HG03457 (cell line): ENCODE measurements at regions not wholly inside any gene's neighbourhood (a gene's known extent, or its start where the extent isn't known, plus 50 kb on each side); places are given as distances from the start of the nearest gene placed in this dataset.

ENCODE experiments used
- ATAC-seq: cut with Tn5 transposase; IDR thresholded peaks from one replicate; pipeline ENCODE4 v1.9.1; 2021; ENCODE audit warnings: moderate number of reproducible peaks; ENCODE audit not compliant: unreplicated experiment

DNA sequence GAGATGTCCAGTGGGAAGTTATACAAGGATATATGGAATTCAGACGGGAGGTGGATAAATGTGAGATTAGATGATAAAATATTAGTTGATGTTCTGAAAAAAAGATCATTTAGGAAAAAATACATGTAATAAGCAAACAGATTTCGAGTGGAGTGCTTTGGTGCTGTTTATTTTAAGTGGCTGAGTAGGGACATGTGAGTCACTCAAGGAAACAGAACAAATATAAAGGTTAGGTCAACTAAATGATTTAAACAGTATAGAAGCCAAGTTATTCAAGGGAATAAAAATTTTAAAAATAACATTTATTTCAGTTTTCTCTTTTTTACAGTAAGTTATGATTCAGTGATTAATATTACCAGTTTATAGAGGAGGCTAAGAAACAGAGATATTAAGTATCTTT lies 1046.7 kb upstream of the B3GALT2 start:
- no peak for ATAC-seq

DNA sequence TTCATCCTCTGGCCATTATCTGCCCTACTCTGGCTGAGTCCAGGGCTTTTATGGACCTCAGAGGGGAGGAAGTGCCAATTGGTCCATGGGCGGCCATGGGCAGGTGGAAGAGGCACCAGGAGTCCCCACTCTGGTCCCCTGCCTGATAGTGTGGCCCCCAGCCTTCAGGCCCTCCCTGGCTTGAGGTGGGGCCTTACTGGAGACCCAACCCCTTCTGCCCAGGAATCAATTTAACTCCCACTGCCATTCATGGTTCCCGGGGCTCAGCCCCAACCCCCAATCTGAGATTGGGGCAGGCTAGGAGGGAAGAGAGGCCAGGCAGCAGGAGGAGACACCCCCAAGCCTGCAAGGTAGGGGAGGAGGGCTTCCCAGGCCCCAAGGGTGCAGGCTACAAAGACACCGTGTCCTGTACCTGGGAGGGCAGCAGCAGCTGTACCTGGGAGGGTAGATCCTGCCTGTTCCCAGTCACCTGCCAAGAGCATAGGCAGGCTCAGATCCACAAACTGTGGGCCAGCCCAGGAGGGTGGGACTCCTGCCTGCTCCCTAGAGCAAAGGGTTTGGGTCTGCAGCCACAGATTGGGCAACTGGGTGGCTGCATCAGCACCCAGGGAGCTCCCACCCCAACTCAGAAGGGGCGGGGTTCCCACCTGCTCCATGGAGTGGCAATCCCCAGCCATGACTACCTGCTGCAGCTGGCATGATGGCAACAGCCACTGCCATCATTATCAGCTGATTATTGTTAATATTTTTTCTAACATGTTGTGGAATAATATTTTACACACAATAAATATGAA lies 1044.1 kb upstream of the B3GALT2 start:
- no peak for ATAC-seq

DNA sequence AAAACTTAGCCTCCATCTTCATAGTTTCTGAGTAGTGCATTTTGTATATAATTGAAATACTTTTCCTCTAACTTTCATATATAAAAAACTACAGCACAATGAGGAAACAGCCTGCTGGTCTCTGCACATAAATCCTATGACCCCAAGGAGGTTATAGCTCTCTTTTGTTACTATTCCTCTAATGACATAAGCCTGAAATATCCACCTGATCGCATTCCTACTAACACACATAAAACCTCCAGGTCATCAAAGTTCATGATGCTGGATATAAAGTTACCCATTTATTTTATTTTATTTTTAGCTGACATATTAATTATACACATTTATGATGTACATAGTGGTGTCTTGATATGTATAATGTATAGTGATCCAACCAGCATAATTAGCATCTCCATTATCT lies 1042.0 kb upstream of the B3GALT2 start:
- ATAC-seq = no peak

DNA sequence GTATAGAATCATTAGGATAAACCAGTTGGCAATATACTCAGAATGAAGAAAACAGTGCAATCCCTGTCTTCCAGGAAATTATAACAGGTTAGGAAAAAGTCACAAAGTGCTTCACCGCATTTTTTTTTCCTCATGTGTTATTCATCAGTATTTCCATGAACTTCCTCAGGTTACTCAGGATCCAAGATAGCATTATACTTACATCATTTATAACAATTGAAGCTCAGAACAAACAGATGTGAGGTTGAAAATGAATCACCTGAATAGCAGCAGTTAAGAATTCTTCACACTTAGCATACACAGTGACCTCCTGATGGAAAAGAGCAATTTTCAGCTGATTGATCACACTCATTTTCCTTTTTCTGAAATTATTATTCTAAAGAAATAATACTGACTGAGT lies 1040.7 kb upstream of the B3GALT2 start:
- no peak for ATAC-seq

DNA sequence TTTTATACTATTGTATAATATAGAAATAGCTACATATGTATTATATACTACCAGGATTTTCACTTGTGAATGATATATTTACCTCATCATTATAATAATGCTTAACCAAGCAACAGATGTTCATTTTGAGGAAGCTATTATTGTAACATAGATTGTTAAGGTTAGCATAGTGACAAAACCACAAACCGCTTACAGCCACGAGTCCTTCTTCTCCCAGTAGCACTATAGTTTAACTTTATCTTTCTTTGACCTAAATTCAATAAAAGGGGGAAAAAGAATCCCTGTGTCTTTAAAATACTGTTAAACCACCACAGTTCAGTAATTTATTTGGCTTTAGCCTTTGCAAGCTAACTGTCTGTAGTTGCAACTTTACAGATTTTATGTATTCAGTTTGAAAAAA lies 1039.4 kb upstream of the B3GALT2 start:
- ATAC-seq = peak; percentile 95

DNA sequence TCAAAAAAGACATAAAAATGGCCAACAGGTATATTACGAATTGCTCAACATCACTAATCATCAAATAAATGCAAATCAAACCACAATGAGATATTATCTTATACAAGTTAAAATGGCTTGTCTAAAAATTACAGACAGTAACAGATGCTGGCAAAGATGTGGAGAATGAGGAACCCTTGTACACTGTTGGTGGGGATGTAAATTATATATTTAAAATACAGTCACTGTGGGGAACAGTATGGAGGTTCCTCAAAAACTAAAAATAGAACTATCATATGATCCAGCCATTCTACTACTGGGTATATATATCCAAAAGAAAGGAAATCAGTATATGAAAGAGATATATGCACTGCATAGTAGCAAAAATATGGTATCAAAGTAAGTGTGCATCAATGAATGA lies 1037.2 kb upstream of the B3GALT2 start:
- no peak for ATAC-seq

DNA sequence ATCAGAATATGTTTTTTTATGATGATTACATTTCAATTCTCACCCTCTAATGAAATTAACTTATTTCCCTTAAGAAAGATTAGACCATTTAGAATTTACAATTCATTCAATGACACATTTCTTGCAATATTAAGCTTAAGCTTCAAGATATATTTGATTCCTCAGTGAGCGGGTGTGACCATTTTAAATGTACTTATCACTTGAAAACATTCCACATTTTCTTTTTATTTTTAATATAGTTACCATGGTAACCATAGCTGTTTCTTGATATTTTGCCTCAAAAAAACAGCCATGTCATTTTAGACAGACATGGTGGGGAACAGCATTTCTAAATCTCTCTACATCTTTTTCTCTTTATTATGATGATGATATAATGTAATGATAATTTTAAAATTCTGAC lies 1029.0 kb upstream of the B3GALT2 start:
- ATAC-seq = no peak

DNA sequence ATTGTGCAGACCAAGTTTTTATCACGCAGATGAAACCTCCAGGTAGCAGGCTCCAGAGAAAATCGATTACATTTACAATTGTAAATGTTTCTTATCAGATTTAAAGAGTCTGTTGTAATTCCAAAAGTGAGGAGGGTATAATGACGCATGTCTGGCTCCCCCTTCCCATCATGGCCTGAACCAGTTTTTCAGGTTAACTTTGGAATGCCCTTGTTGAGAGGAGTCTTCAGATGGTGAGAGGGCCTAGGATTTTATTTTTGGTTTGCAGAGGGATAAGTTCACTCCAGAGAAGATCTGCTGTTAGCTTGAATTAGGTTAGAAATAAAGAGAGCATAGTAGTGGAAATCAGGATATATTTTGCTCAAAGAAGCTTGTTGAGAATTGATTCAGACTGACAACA lies 1028.3 kb upstream of the B3GALT2 start:
- no peak for ATAC-seq

GRCh38 chr1:194209920-194210319 lies 1023.5 kb upstream of the B3GALT2 start:
- ATAC-seq = no peak

DNA sequence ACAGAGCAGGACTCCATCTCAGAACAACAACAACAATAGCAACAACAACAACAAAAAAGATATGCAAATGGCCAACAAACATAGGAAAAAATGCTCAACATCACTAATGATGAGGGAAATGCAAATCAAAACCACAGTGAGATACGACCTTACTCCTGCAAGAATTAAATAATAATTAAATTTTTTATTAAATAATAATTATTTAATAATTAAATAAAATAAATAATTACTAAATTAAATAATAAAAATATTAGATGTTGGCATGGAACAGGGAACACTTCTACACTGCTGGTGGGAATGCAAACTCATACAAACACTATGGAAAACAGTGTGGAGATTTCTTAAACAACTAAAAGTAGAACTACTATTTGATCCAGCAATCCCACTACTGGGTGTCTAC lies 1022.3 kb upstream of the B3GALT2 start:
- no peak for ATAC-seq

GRCh38 chr1:194196562-194196961 lies 1010.1 kb upstream of the B3GALT2 start:
- ATAC-seq = no peak

GRCh38 chr1:194194724-194195123 lies 1008.3 kb upstream of the B3GALT2 start:
- no peak for ATAC-seq

GRCh38 chr1:194184974-194185373 lies 998.6 kb upstream of the B3GALT2 start:
- no peak for ATAC-seq

- no peak for ATAC-seq
Observed at GRCh38 chr1:194184425-194184824, 998.0 kb upstream of the B3GALT2 start.

DNA sequence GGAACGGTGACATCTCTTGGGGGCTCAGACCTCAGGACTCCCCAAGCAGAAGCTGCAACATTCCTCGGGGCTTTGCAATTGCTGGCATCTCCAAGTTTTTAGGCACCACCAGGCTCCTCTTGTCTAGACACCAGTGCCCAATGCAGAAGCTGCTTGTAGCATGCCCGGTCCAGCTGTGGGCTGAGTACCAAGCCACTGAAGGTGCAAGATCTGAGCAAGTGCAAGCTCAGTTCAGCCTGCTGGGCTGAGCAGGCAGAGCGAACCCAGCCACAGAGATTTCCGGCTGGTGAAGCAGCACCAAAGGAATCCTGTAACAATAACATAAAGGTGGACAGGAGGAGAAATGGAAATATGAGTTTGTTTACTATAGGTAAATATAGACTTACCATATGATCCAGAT lies 995.4 kb upstream of the B3GALT2 start:
- ATAC-seq = no peak

DNA sequence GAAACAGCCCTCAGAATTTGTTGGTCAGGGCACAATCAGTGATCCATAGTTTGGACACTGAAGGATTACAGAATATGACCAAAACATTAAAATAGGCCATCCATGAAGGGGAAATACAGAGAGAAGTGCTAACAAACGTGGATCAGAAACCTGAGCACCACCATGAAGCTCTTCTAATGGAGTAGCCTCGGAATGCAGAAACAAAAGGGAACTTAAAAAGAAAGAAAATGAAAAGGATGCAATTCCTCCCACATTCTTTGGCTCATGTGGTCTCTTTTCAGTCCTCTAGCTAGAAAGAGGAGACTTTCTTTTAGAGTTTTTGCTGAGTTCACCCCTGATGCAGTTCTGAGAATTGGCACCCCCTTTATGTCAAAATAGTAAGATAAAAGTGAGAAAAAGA lies 989.8 kb upstream of the B3GALT2 start:
- no peak for ATAC-seq

- no peak for ATAC-seq
Observed at GRCh38 chr1:194175251-194175650, 988.8 kb upstream of the B3GALT2 start.

- ATAC-seq = no peak
Observed at GRCh38 chr1:194174528-194174927, 988.1 kb upstream of the B3GALT2 start.

DNA sequence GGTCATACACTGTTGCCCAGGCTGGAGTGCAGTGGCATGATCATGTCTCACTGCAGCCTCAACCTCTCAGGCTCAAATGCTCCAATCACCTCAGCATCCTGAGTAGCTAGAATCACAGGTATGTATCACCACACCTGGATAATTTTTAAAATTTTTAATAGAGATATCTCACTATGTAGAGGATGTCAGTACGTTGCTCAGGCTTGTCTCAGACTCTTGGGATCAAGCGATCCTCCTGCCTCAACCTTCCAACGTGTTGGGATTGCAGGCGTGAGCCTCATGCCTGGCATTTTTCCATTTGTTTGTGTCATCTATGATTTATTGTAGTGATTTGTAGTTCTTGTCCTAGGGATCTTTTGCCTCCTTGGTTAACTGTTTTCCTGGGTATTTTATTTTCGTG lies 985.2 kb upstream of the B3GALT2 start:
- ATAC-seq = no peak

- ATAC-seq = no peak
Observed at GRCh38 chr1:194167956-194168640, 981.7 kb upstream of the B3GALT2 start.

GRCh38 chr1:194164755-194165154 lies 978.3 kb upstream of the B3GALT2 start:
- no peak for ATAC-seq

GRCh38 chr1:194161591-194161990 lies 975.2 kb upstream of the B3GALT2 start:
- no peak for ATAC-seq

- no peak for ATAC-seq
Observed at GRCh38 chr1:194159941-194160340, 973.5 kb upstream of the B3GALT2 start.
